A549 (cell line): ENCODE measurements at regions not wholly inside any gene's neighbourhood (a gene's known extent, or its start where the extent isn't known, plus 50 kb on each side); places are given as distances from the start of the nearest gene placed in this dataset.

Experiments used
- POLR2A ChIP-seq: IDR thresholded peaks from 2 replicates; pipeline ENCODE4 v1.6.1; 2012; ENCODE audit warnings: mild to moderate bottlenecking, low read length
- RNF2 ChIP-seq: fragments of 200-600 bp; sonication (generic); IDR thresholded peaks from 2 replicates; pipeline ENCODE4 v1.6.1; 2016; ENCODE audit warnings: low read depth, mild to moderate bottlenecking, antibody characterized with exemption, moderate library complexity, borderline replicate concordance

GRCh38 chr22:45091254-45091854 is 72.4 kb upstream of the NUP50 start:
- no peak for TF ChIP-seq RNF2
- TF ChIP-seq POLR2A = no peak
